NCI-H2196 treated with DMSO at 0.1 percent for 48 hours (cell line): ENCODE measurements at regions not wholly inside any gene's neighbourhood (a gene's known extent, or its start where the extent isn't known, plus 50 kb on each side); places are given as distances from the start of the nearest gene placed in this dataset.

Experiments
- DNase-seq: peaks from one replicate; lab custom pipeline; 2025; ENCODE audit not compliant: unreplicated experiment; lab: John Stamatoyannopoulos, UW

- no peak for DNase-seq
These were observed 65.5 kb downstream of the ADRA2C start for GRCh38 chr4:3831529-3832150.

- no peak for DNase-seq
These were observed 66.5 kb downstream of the ADRA2C start for GRCh38 chr4:3832536-3833220.

- no peak for DNase-seq
These were observed 67.3 kb downstream of the ADRA2C start for GRCh38 chr4:3833326-3833989.

- DNase-seq = no peak
These were observed 68.0 kb downstream of the ADRA2C start for GRCh38 chr4:3834186-3834662.

- no peak for DNase-seq
These were observed 68.7 kb downstream of the ADRA2C start for GRCh38 chr4:3834663-3835521.

- DNase-seq = no peak
These were observed 69.6 kb downstream of the ADRA2C start for GRCh38 chr4:3835527-3836405.

- no peak for DNase-seq
These were observed 70.2 kb downstream of the ADRA2C start for GRCh38 chr4:3836406-3836755.

- no peak for DNase-seq
These were observed 70.8 kb downstream of the ADRA2C start for GRCh38 chr4:3836756-3837601.

GRCh38 chr4:3838437-3839380, 72.5 kb downstream of the ADRA2C start:
- DNase-seq = no peak

- no peak for DNase-seq
These were observed 79.0 kb downstream of the ADRA2C start for GRCh38 chr4:3845094-3845743.

GRCh38 chr4:3845744-3846429, 79.7 kb downstream of the ADRA2C start:
- DNase-seq = no peak

GRCh38 chr4:3847211-3847940, 81.2 kb downstream of the ADRA2C start:
- DNase-seq = no peak

GRCh38 chr4:3848323-3848722, 82.1 kb downstream of the ADRA2C start:
- DNase-seq = no peak

- no peak for DNase-seq
These were observed 83.0 kb downstream of the ADRA2C start for GRCh38 chr4:3849140-3849539.

GRCh38 chr4:3850128-3850527, 83.9 kb downstream of the ADRA2C start:
- no peak for DNase-seq

- no peak for DNase-seq
These were observed 85.0 kb downstream of the ADRA2C start for GRCh38 chr4:3851211-3851610.

GRCh38 chr4:3851881-3852280, 85.7 kb downstream of the ADRA2C start:
- DNase-seq = peak; percentile 17
